ENCODE measurements at regions not wholly inside any gene's neighbourhood (a gene's known extent, or its start where the extent isn't known, plus 50 kb on each side); places are given as distances from the start of the nearest gene placed in this dataset.

DNA sequence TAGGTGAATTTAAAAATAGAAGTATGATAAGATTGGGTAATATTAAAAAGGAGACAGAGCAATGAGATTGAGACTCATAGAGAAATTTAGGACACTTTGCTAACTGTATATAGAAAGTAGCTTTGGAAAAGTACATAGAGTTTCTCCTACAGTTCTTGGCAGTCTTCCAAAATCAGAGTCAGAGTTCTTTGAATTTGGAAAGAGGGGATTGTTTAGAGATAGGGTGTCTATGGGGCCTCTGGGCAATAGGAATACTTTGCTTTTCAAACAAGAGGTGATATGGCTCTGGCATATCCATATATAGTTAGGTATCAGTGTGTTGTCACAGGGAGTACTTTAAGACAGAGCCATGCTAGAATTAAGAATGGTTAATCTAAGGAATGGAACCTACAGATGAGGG, 477.1 kb upstream of the KCNMB2 start:
- DNase-seq (ENCODE audit: low read depth), result no peak

DNA sequence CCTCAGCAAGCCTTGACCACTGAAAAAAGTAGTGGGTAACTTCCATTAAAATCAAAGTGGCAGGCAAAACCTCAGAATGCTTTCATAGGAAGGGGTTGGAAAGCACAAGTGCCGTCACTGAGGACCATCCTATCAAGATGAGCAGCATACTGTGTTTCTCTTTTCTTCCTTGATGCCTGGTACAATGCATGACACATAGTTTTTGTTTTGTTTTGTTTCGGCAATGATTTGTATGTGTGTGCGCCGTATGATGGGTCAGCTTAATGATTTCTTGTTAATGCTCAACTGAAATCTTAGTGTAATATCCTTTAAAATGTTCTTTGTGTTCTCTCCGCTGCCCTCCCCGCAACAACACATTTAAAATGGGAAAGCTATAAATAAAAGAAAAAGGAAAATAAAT, 476.4 kb upstream of the KCNMB2 start:
- no peak for DNase-seq (ENCODE audit: low read depth)

DNA sequence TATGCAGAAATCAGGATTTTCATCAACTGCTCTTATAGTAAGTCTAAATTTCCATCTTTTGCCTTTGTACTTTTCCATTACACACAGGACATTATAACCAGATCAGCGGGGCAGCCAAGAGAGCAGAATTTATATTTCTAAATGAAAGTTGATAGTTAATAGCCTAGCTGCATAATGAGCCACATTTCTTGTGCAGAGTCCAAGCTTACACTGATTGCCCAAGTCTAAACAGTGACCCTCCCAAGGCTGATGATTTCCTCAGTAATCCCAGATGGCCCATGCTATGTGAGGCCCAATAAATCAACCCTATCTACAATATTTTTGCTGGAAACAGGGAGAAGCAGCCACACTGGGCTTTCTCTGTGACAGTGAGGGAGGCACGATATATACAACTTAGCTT, 475.8 kb upstream of the KCNMB2 start:
- no peak for DNase-seq (ENCODE audit: low read depth)

- no peak for DNase-seq (ENCODE audit: low read depth)
These were observed 474.1 kb upstream of the KCNMB2 start for GRCh38 chr3:178062126-178062525.

- DNase-seq (ENCODE audit: low read depth), result no peak
These were observed 472.8 kb upstream of the KCNMB2 start for GRCh38 chr3:178063461-178063860.

DNA sequence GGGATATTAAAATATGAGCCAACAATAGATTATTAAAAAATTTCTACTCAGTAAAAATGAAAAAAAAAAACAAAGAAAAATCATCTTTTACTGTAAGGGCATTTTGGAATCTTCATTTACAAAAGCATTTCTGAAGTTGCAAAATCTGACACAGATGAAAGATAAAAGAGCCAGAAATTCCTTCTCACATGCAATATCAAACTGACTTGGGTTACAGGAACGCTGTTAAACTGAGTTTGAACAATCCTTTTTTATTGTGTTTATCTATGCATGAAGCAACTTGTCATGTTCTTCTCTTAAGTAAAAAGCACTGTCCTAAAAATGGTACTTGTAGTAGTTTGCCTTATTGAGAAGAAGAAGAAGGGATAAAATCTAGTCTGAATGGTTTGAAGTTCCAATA, 468.5 kb upstream of the KCNMB2 start:
- no peak for DNase-seq (ENCODE audit: low read depth)

GRCh38 chr3:178072391-178073305, 463.6 kb upstream of the KCNMB2 start:
- no peak for DNase-seq (ENCODE audit: low read depth)

GRCh38 chr3:178073366-178073765, 462.9 kb upstream of the KCNMB2 start:
- DNase-seq (ENCODE audit: low read depth), result no peak

- DNase-seq (ENCODE audit: low read depth), result no peak
These were observed 460.9 kb upstream of the KCNMB2 start for GRCh38 chr3:178075344-178075743.

DNA sequence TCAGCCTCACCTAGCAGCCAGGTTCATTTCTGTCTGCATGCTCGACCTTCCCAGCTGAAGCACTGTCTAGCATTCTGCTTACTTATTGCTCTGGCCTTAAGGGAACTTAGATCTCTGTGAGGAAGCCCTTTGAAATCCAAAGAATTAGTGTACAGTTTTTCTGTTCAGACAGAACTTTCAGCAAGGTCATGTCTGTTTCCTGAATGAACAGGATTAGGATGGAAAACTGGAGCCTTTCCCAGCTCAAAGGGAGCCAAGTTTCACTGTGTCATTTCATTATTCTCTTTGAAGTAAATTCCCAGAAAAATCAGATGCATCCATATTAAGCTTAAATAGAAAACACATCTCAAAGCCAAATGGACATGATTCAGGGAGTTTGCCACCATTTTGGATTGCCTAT, 457.3 kb upstream of the KCNMB2 start:
- no peak for DNase-seq (ENCODE audit: low read depth)

DNA sequence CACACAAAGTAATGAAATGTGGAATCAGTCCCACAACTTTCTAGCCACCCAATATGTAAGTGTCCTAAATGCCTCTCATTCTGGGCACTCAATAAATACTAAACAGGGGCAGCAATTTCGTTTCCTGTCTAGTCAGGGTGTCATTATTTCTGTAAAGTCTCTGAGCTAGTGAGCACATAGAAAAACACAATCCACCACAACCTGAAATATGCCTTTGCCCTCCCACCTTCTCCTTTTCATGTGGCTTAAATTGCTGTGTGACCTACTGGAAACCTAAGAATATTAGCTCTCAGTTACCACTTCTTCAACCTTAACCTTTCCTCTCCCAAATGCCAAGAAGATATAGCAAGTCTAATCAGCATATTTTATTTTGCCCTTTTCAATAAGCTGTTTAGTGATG, 456.3 kb upstream of the KCNMB2 start:
- no peak for DNase-seq (ENCODE audit: low read depth)

DNA sequence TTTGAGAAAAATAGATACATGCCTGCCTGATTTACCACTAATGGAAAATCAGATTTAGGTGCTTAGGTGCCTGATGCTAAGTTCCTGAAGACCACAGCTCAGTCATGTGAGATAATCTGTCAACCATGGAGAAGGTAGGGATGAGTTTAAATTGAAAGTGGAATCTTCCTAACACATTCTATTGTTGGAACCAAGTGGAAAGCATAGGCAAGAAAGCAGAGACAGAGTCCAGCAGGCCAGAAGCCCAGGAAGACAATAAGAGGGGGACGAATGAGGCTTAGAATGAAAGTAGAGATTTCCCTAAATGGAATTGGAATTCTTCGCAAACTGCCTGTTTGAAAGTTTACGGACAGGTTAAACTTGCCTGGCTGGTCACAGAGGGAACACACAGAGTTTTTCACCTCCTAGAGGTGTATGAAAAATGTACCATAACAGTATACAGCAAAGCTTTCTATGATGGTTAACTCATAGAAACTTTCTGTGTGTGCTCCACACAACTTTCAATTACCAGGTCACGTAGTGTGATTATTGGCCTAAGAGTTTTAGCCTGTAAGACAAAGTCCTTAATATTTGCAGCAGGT, 453.8 kb upstream of the KCNMB2 start:
- DNase-seq (ENCODE audit: low read depth), result no peak

- no peak for DNase-seq (ENCODE audit: low read depth)
These were observed 452.1 kb upstream of the KCNMB2 start for GRCh38 chr3:178083906-178084866.

DNA sequence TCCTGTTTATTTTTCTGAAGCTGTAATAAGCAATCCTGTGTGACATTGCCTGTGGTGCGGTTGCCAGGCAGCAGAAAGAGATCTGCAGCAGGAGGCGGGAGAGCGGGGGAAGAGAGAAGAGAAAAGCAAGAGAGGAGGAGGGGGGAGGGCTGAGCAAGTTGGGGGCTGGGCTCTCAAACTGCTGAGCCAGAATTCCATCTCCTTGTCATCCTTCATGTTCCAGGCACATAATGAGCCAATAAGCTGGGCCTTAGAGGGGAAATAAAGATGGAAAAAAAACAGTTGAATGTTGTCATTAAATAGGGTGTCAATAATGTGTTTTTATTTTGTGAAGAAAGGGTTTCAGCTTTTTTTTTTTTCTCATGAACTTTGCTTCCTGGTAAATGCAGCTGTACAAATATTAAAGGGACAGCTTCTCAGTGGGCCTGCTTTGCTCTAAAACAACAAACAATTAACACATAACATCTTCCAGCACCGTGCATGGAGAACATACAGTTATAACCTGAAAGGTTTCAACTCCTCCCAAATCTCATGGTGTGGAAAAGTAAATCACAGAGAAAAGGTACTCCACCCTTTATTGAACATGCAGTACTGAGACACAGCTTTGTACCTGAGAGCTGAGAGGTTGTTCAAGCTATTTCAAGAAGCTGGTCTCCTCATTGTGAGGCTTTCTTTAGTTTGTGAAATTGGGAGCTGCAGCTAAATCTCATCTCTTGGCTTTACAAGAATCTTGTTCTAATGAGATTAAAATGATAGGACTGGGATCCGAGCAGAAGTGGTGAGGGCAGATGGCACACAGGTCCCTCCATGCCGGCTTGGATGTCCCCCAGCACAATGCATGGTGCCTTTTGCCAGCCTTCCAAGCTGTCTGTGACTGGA, 451.1 kb upstream of the KCNMB2 start:
- DNase-seq (ENCODE audit: low read depth), result no peak

DNA sequence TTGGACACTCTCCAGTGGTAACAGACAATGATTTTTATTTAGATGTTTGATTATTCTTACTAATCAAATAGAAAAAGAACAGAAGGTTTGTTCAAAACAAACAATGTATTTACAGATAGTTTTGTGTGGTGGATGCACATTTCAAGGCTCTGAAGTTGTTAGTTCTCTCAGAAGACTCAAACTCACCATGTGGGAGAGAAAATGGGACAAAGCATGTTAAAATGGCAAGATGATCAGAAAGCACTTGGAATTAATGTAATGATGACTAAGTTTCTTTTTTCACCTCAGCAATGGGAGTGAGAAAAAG, 450.5 kb upstream of the KCNMB2 start:
- no peak for DNase-seq (ENCODE audit: low read depth)

GRCh38 chr3:178086144-178086825, 450.0 kb upstream of the KCNMB2 start:
- no peak for DNase-seq (ENCODE audit: low read depth)

DNA sequence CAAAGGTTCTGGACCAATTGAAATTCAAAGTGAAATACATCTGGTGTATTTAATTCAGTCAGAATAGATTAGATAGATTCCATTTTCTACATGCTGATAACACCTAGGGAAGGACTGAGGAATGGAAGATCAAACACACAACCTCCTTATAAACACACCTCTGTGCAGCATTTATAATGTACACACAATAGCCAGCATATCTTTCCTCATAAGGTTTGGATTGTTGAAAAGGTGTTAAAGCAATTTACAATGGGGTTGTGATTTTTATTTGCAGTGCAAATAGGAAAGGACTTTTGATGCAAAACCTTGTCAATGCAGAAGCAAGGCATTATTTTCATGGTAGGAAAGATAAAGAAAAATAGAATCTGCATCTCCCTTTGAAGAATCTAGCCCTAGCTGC, 448.9 kb upstream of the KCNMB2 start:
- no peak for DNase-seq (ENCODE audit: low read depth)

DNA sequence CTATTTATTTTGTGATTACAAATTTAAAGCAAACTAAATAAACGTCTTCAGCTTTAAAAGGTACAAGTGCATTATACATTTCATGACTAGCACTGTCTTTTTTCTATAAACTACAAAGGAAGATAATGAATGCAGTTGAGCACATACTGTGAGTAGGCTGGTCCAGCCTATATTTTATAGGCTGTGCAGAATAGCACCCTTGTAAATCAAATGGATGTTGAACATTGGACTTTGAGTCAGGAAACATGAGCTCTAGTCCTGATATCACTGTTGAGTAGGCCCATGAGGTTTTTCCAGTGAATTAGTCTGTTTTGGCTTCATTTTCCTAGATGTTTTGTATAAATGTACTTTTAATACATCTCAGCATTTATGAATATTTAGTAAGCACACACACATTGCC, 447.3 kb upstream of the KCNMB2 start:
- DNase-seq (ENCODE audit: low read depth), result no peak

- no peak for DNase-seq (ENCODE audit: low read depth)
These were observed 445.3 kb upstream of the KCNMB2 start for GRCh38 chr3:178090899-178091298.

- no peak for DNase-seq (ENCODE audit: low read depth)
These were observed 440.7 kb upstream of the KCNMB2 start for GRCh38 chr3:178095522-178095921.

GRCh38 chr3:178096955-178097354, 439.3 kb upstream of the KCNMB2 start:
- no peak for DNase-seq (ENCODE audit: low read depth)
